OCI-LY3 (cell line): ENCODE measurements at regions not wholly inside any gene's neighbourhood (a gene's known extent, or its start where the extent isn't known, plus 50 kb on each side); places are given as distances from the start of the nearest gene placed in this dataset.

Source experiments
- H2AFZ ChIP-seq: fragments of 200-600, 300-600 bp; shearing (Covaris generic); 2 replicates; pipeline ENCODE4 v1.6.0; 2014; ENCODE audit warnings: antibody characterized with exemption, low read depth, low read length
- H3K27ac ChIP-seq: fragments of 200-600, 300-600 bp; sonication (generic); 2 replicates; pipeline ENCODE4 v1.5.1; 2014; ENCODE audit warnings: mild to moderate bottlenecking, low read length, moderate library complexity, mixed read lengths
- H3K27me3 ChIP-seq: fragments of 200-600, 300-600 bp; sonication (generic); 2 replicates; pipeline ENCODE4 v1.6.1; 2014; ENCODE audit warnings: low read depth, low read length, mixed read lengths
- H3K36me3 ChIP-seq: fragments of 200-600, 300-600 bp; sonication (generic); replicated peaks from 2 replicates; pipeline ENCODE3; 2014; ENCODE audit warnings: low read depth, low read length, mixed read lengths
- H3K4me1 ChIP-seq: fragments of 300-600, 200-600 bp; sonication (generic); 2 replicates; pipeline ENCODE4 v1.6.1; 2014; ENCODE audit warnings: low read length, mixed read lengths
- H3K4me2 ChIP-seq: fragments of 200-600, 300-600 bp; sonication (generic); 2 replicates; pipeline ENCODE4 v1.6.1; 2014; ENCODE audit warnings: low read length, mixed read lengths
- H3K4me3 ChIP-seq: fragments of 300-600, 200-600 bp; sonication (generic); 2 replicates; pipeline ENCODE4 v1.5.1; 2014; ENCODE audit warnings: antibody characterized with exemption, mild to moderate bottlenecking, low read length, moderate library complexity
- H3K79me2 ChIP-seq: fragments of 300-600, 200-600 bp; shearing (Covaris generic); 2 replicates; pipeline ENCODE4 v1.6.1; 2014; ENCODE audit warnings: mild to moderate bottlenecking, low read length, mixed read lengths
- H3K9ac ChIP-seq: fragments of 300-600, 200-600 bp; shearing (Covaris generic); 2 replicates; pipeline ENCODE4 v1.6.0; 2014; ENCODE audit warnings: mild to moderate bottlenecking, low read length, moderate library complexity
- H3K9me3 ChIP-seq: fragments of 200-600, 300-600 bp; shearing (Covaris generic); 2 replicates; pipeline ENCODE4 v1.6.1; 2014; ENCODE audit warnings: low read length, mixed read lengths; ENCODE audit not compliant: insufficient read depth
- H4K20me1 ChIP-seq: fragments of 200-600, 300-600 bp; sonication (generic); 2 replicates; pipeline ENCODE4 v1.6.1; 2016; ENCODE audit warnings: low read length, mixed read lengths; ENCODE audit not compliant: insufficient read depth
- CTCF ChIP-seq: fragments of 200-600, 300-600 bp; sonication (generic); IDR thresholded peaks from 2 replicates; pipeline ENCODE4 v1.5.1; 2014; ENCODE audit warnings: antibody characterized with exemption, low read length, low read depth
- EZH2phosphoT487 ChIP-seq: fragments of 200-600 bp; shearing (Covaris generic); IDR thresholded peaks from 2 replicates; pipeline ENCODE4 v1.6.1; 2018; ENCODE audit warnings: antibody characterized with exemption, mixed run types, low read depth

- Histone ChIP-seq H4K20me1 (no peaks in the 10 kb centered on the region), H3K4me2 (no peak overlapping the region), H3K4me3 (no peak overlapping the region), H2AFZ (no peak overlapping the region), H3K9me3 (no peaks in the 10 kb centered on the region), H3K36me3 (no peaks in the 10 kb centered on the region), H3K27me3 (no peaks in the 10 kb centered on the region), H3K79me2 (no peaks in the 10 kb centered on the region), H3K9ac (no peak overlapping the region), H3K4me1 (no peaks in the 10 kb centered on the region), H3K27ac (no peak overlapping the region)
- TF ChIP-seq EZH2phosphoT487 (no peak), CTCF (no peak)
Measured at GRCh38 chr2:215657844-215658243, 222.0 kb upstream of the FN1 start.

DNA sequence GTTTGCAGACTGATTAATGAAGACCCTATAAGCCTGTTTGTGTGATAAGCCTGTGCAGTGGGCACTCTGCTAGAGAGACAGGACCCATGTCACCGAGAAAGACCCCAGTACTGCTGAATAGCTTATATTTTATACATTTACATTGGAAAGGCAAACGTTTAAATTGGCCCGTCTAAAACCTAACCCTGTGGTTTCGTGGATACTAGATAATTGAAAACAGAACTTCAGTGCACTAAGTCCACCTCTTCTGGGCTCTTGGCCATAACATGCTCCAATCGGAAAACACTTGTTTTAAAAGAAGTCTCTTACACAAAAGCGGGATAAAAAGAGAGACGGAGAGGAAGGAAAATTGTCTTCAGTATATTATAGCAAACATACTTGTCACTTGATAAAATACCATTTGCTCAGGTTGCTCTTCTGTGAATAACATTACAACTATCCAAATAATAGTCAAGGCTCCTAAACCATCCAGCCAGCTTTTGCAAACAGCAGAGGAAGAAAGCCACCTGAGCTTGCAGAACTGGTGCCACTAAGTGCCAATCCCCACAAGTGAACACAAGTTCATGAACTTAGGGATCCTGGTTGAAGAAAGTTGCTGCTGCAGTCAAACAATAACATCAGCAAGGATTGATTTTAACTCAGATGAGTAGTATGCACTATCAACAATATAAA lies 218.4 kb upstream of the FN1 start:
- H4K20me1 ChIP-seq: no peaks in the 10 kb centered on the region
- H3K27me3 ChIP-seq: no peaks in the 10 kb centered on the region
- no peaks in the 10 kb centered on the region for H3K9me3 ChIP-seq
- no peaks in the 10 kb centered on the region for H3K36me3 ChIP-seq
- no peak overlapping the region for H3K4me2 ChIP-seq
- no peak overlapping the region for H3K4me3 ChIP-seq
- H3K79me2 ChIP-seq: no peaks in the 10 kb centered on the region
- no peak for TF ChIP-seq EZH2phosphoT487
- no peak for TF ChIP-seq CTCF
- no peaks in the 10 kb centered on the region for H3K4me1 ChIP-seq
- no peak overlapping the region for H2AFZ ChIP-seq
- no peak overlapping the region for H3K9ac ChIP-seq
- H3K27ac ChIP-seq: no peak overlapping the region

DNA sequence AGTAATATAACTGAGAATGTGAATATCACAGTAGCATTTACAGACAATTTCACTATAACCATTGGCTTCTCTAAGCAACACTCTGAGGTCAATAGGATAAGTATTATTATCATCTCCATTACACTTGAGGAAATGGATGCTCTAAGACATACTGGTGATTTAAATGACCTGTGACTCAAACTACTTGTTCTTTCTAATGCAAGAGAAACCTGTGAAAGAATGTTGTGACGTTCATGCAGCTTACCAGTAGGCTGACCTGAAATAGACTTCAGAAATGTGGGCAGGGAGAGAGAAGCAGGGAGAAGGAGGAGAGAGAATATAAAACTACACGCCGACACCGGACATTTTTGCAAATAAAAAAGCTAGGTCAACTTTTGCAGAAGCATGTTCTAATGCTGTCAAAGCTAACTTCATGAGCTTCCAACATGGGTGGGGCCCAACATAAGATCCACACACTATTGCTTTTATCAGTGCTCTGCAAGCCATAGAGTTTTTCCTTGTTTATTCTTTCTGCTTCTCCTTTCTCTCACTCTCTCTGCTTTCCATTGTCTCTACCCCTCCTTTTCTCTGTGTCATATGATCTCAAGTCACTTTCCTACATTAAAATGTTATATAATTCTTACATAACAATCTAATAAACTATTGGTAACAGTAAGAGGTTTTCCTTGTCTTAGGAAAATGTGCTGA lies 217.6 kb upstream of the FN1 start:
- H3K9ac ChIP-seq: no peak overlapping the region
- H3K27me3 ChIP-seq: no peaks in the 10 kb centered on the region
- H3K79me2 ChIP-seq: no peaks in the 10 kb centered on the region
- no peak overlapping the region for H3K4me2 ChIP-seq
- TF ChIP-seq EZH2phosphoT487 (no peak), CTCF (no peak)
- no peaks in the 10 kb centered on the region for H3K36me3 ChIP-seq
- no peaks in the 10 kb centered on the region for H4K20me1 ChIP-seq
- H3K4me3 ChIP-seq: no peak overlapping the region
- no peaks in the 10 kb centered on the region for H3K9me3 ChIP-seq
- H3K4me1 ChIP-seq: no peaks in the 10 kb centered on the region
- no peak overlapping the region for H2AFZ ChIP-seq
- H3K27ac ChIP-seq: no peak overlapping the region

GRCh38 chr2:215652388-215652787 lies 216.5 kb upstream of the FN1 start:
- Histone ChIP-seq H2AFZ (no peak overlapping the region), H3K79me2 (no peaks in the 10 kb centered on the region), H3K4me2 (no peak overlapping the region), H3K9me3 (no peaks in the 10 kb centered on the region), H3K27me3 (no peaks in the 10 kb centered on the region), H3K4me3 (no peak overlapping the region), H3K36me3 (no peaks in the 10 kb centered on the region), H3K4me1 (no peaks in the 10 kb centered on the region), H3K9ac (no peak overlapping the region), H3K27ac (no peak overlapping the region), H4K20me1 (no peaks in the 10 kb centered on the region)
- TF ChIP-seq EZH2phosphoT487 (no peak), CTCF (no peak)
